Effector CD4-positive, alpha-beta T cell (primary cell): ENCODE measurements at regions not wholly inside any gene's neighbourhood (a gene's known extent, or its start where the extent isn't known, plus 50 kb on each side); places are given as distances from the start of the nearest gene placed in this dataset.
"Not testable (repeated sequence)": the region's sequence is repeated elsewhere in the genome, so short reads cannot be mapped to it uniquely, and the experiment has no call there.

Experiments used
- DNase-seq: peaks from one replicate; pipeline ENCODE4 v3.0.0-alpha.2; 2020

DNA sequence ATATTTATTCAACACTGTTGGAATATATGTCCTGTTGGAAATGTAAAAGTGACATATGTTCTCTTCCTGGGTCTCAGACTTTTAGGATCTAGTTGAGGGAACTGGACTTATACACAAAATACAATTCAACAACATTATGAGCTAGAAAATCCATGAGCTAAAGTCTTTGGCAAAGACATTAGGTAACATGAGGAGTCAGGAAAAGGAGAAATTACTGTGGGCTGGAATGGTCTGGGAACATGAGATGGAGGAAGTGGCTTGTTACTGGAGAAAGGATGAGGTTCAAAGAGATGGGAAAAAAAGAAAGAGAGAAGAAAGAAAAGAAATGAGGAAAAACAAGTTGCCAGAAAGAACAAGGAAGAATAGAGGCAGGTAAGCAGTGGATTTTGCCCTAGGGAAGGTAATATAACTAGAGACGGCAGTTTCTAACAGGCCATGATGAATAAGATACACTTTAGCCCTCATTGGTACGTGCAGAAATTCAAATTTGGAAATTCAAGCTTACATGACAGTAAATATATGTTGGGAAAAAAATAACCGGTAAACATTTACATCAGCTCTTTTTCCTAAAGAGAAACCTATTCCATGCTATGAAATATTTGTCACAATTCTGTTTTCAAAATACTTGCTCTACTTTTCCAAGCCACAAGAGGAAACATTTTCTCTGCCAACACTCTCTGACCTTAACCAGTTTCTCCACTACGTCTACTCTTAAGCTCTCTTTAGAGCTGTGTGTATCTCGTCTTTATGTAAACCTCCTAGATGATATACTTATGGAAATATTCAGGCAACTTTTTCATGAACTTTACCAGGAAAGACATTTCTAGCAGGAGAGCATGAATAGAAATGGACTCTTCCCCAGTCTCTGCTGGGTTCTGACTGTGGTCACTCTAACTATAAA, 268.8 kb upstream of the BTG1 start:
- no peak for DNase-seq

DNA sequence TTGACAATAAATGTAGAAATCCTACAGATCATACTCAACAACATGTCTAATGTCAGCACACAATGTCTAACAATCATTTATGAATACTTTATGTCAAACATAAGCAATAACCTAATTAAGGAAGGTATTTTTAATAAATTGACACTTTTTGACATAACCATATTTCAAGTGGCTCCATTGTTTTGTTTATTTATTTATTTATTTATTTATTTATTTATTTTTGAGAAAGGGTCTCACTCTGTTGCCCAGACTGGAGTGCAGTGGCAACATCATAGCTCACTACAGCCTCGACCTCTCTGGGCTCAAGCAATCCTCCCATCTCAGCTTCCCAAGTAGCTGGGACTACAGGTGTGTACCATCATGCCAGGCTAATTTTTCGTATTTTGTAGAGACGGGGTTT, 267.6 kb upstream of the BTG1 start:
- no peak for DNase-seq

DNA sequence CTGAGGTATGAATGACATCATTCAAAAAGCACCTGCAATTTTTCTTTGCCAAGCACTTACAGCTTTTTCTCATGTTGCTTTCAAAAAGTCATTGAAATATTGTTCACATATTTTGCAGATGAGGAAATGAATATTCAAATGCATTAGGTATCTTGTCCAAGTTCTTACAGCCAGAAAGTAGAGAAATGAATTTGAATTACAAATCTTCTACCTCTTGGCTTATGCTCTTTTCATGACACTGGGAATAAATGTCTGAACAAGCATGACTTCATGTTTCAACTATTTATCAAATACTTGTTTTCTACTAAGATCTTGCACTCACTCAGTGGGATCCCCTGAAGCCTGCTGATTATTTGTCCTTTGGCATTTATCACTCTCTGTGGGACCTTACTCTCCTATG, 267.2 kb upstream of the BTG1 start:
- DNase-seq: no peak

DNA sequence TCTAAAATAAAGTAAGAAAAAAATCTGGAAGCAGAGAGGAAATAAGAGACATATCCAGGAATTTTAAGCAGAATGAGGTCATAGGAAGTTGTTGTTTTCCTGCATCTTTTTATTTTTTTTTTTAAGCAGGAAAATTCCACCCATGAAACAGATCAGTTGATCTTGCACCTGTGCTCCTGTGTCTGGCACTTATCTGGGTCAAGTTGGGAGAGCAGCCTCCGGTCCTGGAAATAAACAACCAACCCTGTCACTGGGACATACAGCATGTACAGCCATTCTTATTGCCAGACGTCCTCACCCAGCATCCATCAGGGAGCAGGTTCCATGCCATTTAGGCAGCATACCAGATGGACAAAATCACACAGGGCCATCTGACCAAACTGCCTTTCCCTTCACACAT, 266.0 kb upstream of the BTG1 start:
- DNase-seq: no peak

DNA sequence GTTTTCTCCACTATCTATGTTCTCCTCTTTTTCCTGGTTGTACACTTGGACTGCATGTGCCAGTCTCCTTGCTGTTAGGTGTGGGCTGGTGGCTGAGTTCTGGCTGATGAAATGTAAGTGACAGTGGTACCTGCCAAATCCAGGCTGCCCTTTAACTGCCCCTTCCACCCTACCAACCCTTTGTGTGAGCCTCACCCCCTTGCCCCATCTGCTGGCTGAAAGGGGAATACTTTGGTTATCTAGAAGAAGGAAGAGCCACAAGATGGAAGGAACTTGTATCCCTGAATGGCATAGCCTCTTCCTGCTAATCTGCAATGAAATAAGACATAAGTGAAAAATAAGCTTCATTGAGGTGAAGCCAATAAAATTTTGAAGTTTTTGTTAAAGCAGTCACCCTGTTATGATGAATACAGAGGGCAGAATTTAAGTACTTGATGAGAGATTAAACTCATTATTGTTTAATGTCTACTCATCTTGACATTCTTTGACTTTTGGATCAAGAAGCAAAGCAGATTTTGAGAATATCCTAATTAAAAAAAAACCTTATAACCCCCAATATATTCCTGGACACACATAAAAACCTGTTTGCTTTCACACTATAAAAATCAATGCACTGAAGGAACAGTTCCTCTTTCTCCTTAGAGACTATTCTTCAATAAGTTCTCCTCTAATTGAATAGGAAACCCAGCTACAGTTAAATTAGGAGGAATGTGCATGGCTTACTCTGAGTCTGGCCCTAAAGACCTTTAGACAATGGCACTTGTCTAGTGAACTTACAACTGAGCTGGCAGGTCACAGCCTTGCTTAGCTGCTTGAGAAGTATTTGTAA, 262.6 kb upstream of the BTG1 start:
- DNase-seq: peak; percentile 17

DNA sequence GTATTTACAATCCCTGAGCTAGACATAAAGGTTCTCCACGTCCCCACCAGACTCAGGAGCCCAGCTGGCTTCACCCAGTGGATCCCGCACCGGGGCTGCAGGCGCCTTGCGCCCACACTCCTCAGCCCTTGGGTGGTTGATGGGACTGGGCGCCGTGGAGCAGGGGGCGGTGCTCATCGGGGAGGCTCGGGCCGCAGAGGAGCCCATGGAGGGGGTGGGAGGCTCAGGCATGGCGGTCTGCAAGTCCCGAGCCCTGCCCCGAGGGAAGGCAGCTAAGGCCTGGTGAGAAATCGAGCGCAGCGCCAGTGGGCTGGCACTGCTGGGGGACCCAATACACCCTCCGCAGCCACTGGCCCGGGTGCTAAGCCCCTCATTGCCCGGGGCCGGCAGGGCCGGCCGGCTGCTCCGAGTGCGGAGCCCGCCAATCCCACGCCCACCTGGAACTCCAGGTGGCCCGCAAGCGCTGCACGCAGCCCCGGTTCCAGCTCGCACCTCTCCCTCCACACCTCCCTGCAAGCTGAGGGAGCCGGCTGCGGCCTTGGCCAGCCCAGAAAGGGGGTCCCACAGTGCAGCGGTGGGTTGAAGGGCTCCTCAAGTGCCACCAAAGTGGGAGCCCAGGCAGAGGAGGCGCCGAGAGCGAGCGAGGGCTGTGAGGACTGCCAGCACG, 260.9 kb upstream of the BTG1 start:
- DNase-seq: not testable (repeated sequence)

DNA sequence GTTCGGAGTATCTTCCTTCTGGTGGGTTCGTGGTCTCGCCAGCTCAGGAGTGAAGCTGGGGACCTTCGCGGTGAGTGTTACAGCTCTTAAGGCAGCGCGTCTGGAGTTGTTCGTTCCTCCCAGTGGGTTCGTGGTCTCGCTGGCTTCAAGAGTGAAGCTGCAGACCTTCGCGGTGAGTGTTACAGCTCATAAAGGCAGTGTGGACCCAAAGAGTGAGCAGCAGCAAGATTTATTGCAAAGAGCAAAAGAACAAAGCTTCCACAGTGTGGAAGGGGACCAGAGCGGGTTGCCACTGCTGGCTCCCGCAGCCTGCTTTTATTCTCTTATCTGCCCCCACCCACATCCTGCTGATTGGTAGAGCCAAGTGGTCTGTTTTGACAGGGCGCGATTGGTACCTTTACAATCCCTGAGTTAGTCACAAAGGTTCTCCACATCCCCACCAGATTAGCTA, 260.2 kb upstream of the BTG1 start:
- not testable (repeated sequence) for DNase-seq

DNA sequence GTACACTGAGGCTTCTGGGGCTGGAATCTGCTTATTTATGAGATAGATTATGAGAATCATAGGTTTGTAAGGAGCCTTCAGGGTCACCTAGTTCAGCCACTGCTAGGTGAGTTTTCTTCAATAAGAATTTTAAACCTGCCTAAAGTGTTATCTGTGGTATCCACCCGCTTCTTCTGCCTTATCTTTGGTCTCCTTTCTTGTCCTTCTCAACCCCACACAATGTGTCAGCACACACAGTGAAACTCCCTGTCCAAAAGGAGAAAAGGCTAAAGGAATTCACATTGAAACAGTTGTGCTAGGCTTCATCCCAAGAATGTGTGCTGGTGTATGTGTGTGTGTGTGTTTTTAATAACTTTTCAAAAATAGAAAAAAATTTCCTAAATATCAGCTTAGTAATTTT, 259.3 kb upstream of the BTG1 start:
- no peak for DNase-seq

DNA sequence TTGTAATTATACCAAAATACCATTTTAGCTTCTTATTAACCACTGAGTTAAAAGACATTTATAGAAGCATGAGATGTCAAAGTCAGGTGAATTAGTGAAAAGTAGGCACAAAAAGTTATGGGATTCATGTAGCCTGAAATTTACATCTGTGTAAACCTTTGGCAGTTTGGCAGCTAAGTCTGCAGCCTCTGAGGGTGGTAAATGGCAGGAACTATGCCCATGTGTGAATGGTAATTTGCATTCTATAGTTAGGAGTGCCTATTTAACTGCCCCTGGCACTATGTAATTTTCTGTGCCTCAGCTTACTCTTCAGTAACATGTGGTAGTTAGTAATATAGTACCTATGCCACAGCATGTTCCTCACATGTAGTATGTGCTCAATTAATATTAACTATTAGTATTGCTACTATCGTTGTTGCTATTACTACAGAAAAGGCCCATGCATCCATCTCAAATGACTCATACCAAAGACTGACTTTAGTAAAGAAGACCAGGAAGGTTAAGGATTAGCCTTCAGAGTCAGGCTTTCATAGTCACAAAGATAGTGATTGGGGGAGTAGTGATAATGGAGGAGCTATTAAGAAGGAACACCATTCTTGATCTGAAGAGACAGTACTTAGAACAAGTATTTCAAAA, 258.7 kb upstream of the BTG1 start:
- DNase-seq: no peak

DNA sequence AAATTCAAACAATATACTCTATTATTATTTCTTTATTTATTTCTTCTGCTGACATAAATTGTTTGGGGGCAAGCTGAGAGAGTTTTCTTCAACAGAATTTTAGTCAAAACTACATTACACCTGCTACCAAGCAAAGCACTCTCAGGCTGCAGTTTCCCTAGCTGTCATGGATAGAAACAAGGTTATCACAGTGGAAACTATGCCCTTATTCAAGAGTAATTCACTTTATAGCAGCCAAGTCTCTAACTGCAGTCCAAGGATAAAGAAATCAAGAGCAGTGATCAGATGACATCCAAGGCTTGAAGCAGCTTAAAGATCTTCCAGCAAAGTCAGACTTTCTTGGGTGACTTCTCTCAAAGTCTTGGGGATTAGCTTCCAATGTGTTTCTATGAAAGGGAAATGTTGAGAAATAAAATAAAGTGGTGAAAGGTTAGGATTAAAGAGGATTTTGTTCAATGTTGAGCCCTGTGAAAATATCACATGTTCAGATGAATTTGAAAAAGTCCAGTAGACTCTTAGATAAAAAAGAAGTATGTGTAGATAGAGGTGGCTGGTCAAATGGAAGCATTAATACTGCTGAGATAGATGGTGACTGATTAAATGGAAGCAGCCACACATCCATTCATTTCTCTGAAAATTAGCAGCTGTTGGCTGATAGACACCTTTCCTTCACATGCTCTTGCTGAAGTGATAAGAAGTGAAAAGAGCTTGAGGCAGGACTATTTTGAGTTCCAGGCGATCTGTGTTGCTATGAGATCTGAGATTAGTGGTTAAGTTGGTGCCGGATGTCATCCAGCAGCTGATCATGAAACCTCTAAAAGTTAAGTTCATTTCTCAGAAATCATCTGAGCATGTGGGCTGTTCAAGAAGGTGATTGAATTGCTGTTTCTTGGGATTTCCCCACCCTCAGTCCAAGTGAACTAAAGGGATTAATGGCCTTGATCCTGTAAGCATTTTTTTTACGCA, 257.8 kb upstream of the BTG1 start:
- peak; percentile 45 for DNase-seq

DNA sequence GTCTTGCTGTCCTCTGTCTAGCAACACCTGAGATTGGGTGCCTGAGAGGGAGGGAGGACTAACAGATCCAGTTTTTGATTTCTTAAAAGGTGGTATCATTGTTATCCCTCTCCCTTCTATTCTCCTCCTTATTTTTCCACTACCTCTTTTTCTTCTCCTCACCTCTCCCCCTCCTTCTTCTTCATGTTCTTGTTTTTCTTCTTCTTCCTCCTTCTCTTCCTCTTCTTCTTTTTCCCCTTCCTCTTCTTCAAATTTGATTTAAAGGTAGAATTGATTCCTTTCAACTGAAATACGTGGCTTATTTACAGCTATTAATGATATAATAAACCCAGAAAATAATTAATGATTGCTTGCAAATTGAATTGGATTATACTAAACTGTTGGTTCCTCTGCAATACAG, 256.8 kb upstream of the BTG1 start:
- DNase-seq: no peak

DNA sequence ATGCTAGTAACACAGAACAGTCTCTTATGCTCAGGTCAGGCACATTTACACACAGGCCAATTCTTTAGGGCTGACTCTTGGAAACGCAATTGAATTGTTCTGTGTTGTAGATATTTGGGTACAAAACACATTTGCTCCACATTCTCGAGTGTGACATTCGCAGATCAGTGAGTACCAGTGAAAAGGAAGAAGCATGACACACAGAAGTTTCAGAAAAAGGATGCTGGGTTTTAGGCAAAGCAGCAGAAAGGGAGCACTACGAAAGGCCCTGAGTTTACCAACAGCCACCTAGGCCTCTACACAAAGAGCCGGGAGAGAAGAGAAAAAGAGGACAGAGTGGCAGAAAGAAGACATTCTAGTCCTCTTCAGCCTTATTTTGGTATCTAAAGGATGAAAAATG, 254.4 kb upstream of the BTG1 start:
- no peak for DNase-seq

DNA sequence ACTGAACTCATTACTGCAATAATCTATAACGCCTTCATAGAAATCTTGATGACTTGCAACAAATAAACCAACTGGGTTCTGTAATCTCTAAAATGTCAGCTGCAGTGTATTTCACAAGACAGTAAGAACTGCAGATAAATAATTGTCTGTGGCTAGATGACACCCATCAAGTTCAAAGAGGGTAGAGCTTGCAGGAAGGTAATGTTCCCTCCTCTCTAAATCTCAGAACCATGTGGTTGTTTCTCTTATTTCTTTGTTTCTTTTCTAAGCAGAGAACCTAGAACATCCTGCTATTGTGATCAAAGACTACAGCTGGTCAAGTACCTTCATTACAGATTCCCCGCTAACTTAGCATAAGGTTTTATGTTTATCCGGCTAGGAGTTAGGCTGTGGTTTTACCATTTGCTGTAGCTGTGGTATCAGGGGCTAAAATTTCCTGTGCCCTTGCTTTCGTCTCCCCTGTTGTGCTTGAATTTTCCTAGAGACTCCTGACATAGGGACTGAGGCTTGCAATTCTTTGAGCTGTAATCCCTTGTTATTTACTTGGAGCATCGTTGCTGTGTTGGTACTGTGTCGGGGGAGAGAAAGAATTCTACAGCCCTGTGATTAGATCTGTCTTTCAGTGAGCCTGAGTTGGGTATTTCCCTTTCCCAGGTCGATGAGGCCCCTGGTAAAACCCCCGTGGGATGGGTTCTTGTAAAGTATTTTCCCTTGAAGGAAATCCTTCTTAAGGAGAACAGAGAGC, 253.1 kb upstream of the BTG1 start:
- DNase-seq: peak; percentile 14

DNA sequence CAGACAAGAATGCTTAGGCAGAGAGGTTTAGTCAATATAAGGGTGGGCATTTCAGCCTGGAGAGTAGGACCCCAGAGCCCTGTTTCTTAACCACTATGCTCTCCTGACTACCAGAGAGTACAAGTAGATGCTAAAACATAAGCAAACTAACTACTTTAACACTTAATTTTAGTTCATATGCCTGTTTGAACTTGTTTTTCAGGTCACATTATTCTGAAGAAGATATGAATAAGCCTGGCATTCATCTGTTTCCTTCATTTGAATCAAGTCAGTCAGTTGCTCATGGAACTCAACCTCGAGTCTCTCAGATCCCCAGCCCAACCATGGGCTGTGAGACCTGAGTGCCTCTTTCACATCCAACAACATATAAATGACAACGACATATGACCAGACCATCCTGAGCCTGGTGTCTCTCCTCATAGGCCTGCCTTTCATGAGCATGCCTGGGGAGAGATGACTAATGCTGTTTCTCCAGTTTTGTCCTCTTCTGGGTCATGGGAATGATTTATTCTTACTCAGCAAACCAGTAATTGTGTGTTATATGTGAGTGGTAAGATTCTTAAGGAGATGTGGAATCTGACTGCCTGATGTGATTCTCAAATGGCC, 251.1 kb upstream of the BTG1 start:
- DNase-seq: no peak

DNA sequence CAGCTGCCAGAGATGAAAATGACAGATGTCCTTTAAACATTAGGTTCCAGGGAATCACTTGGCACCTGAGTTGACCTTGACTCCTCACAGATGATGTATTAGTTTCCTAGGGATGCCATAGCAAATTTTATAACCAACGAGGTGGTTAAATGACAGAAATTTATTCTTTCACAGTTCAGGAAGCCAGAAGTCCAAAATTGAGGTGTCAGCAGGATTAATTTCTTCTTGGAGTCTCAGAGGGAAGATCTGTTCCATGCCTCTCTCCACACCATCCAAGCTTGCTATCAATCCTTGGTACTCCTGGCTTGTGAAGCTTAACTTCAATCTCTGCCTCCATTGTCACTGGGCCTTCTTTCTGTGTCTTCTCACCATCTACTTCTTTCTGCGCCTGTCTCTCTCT, 249.7 kb upstream of the BTG1 start:
- DNase-seq: no peak

DNA sequence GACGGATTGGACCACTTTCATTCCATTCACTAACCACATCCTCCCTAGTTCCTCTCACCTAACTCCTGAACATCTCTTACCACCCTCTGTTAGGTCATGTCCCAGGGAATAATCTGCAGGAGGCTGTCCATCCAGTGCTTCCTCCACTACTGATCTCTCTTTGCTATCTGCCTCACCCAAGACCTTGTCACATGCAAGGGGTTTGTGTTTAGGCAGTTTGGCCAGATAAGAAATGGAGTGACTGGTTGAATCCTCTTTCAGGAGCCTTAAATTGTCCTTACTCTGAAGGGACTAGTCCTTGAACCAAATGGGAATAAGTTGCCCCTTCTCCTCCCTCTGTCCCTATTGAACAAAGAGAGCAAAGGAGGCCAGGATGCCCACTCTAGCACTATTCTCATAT, 249.2 kb upstream of the BTG1 start:
- DNase-seq: no peak

DNA sequence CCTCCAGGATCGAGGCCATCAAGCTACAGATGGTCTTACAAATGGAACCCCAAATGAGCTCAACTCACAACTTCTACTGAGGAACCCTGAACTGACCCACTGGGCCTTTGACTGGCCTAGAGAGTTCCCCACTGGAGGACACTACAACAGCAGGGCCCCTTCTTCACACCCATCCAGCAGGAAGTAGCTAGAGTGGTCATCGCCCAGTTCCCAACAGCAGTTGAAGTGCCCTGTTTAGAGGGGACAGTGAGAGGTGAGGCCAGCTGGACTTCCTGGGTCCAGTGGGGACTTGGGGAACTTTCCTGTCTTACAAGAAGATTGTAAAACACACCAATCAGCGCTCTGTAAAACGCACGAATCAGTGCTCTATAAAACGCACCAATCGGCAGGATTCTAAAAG, 247.9 kb upstream of the BTG1 start:
- no peak for DNase-seq

DNA sequence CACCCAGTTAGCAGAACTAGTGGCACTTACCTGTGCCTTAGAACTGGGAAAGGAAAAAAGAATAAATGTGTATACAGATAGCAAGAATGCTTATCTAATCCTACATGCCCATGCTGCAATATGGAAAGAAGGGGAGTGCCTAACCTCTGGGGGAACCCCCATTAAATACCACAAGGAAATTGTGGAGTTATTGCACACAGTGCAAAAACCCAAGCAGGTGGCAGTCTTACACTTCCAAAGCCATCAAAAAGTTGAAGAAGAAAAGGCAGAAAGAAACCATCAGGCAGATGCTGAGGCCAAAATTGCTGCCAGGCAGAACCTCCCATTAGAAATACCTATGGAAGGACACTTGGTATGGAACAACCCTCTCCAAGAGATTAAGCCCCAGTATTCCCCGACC, 246.1 kb upstream of the BTG1 start:
- not testable (repeated sequence) for DNase-seq

DNA sequence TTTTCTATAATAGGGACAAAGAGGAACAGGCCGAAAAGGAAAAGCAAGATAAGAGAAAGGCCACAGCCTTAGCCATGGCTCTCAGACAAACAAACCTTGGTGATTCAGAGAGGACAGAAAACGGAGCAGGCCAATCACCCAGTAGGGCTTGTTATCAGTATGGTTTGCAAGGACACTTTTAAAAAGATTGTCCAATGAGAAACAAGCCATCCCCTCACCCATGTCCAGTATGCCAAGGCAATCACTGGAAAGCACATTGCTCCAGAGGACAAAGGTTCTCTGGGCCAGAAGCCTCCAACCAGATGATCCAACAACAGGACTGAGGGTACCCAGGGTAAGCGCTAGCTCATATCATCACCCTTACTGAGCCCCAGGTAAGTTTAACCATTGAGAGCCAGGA, 243.8 kb upstream of the BTG1 start:
- no peak for DNase-seq

DNA sequence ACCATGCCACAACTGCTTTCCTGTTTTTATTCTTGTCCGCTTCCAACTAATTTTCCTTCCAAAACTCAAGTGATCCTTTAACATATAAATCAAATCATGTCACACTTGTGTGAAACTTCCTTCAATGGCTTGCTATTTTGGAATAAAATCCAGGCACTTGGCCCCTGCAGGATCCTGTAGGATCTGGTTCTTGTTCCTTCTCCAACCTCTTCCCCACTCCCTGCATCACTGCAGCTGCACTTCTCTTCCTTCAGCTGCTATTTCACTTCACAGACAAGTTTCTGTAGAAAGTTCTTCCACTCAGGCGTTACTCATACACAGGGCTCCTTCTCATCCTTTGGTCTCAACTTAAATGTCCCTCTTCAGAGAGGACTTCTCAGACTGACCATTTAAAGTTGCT, 239.7 kb upstream of the BTG1 start:
- DNase-seq: no peak

DNA sequence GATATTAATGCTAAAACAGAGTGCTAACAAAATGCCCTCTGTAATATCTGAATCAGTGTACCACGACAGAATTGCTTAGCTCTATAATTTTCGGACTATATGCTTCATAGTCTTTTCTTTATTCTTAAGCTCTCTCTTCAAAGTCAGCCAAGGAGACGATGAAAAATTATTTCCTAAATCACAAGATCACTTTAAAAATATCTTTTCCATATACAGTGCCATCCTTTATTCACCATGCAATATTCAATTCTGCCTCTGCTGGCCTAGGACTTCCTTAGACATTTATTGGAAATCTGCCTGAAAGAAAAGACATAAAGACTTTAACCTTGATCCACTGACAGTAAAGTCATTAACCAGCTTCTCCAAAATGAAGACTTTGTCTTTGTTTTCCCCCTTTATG, 238.9 kb upstream of the BTG1 start:
- DNase-seq: no peak
